ENCODE measurements at regions not wholly inside any gene's neighbourhood (a gene's known extent, or its start where the extent isn't known, plus 50 kb on each side); places are given as distances from the start of the nearest gene placed in this dataset.

GRCh38 chr14:97417331-97417730 is 620.1 kb downstream of the VRK1 start:
- TF ChIP-seq CTCF (IDR thresholded peaks at IDR 0.05; ENCODE audit: poor library complexity) (no peak), EZH2 (IDR thresholded peaks at IDR 0.05; ENCODE audit: borderline replicate concordance) (no peak), EZH2phosphoT487 (IDR thresholded peaks at IDR 0.05; ENCODE audit: low read depth, severe bottlenecking, unreplicated experiment) (no peak)
